ENCODE measurements at regions not wholly inside any gene's neighbourhood (a gene's known extent, or its start where the extent isn't known, plus 50 kb on each side); places are given as distances from the start of the nearest gene placed in this dataset.

- no peak overlapping the region for H3K4me3 Mint-ChIP-seq
- no peaks in the 10 kb centered on the region for H3K36me3 Mint-ChIP-seq
- H3K9me3 Mint-ChIP-seq, result peaks cover 0 to 21% (median 3%) of the 10 kb centered on the region in 6 donors
- no peaks in the 10 kb centered on the region for H3K4me1 Mint-ChIP-seq
- peaks cover 0 to 2% (median 0%) of the 10 kb centered on the region in 3 donors for H3K27me3 Mint-ChIP-seq (ENCODE audit: low read depth in 3 of 3)
- no peak for DNase-seq
- no peak overlapping the region for H3K27ac Mint-ChIP-seq
Observed at GRCh38 chr5:13412040-13412595, 532.4 kb downstream of the DNAH5 start.

DNA sequence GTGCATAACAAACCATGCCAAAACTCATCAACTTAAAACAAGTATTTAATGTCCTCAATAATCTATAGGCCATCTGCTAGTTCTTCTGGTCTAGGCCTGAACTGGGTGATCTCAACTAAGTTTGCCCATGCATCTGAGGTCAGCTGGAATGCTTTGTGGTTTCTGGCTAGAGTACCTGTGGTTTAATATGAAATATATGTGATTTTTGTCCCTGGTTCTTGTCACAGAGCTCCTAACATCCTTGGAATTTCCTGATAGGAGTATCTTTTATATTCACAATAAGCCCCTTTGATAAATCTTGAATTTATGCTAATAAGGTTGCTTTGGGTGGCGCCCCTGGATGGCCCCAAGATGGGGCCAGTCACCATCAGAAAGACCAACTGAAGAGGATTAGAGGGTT, 535.9 kb downstream of the DNAH5 start:
- Mint-ChIP-seq H3K27ac (no peak overlapping the region), H3K36me3 (no peaks in the 10 kb centered on the region), H3K4me1 (no peaks in the 10 kb centered on the region), H3K27me3 (ENCODE audit: low read depth in 3 of 3) (peaks cover 0 to 2% (median 0%) of the 10 kb centered on the region in 3 donors), H3K9me3 (peaks cover 0 to 16% (median 0%) of the 10 kb centered on the region in 6 donors), H3K4me3 (no peak overlapping the region)
- DNase-seq, result no peak

DNA sequence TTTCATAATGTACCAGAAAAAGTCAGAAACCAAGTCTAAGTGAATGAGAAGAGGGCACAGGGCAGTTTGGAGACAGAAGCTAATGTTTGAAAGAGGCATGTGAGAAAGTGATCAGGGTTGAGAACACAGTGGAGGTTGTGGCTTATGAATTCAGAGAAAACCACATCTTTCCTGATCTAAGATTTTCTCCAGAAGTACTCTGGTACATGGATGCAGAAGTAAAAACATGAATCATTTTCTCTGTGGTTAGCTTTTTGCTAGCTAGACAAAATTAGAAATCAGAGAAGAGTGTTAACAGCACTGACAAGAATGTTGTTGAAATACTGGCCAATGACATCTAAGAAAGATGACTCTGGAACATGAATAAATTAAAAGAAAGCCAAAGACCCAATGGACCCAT, 541.1 kb downstream of the DNAH5 start:
- no peak overlapping the region for H3K4me3 Mint-ChIP-seq
- peaks cover 0 to 7% (median 0%) of the 10 kb centered on the region in 6 donors for H3K9me3 Mint-ChIP-seq
- no peak overlapping the region for H3K27ac Mint-ChIP-seq
- H3K36me3 Mint-ChIP-seq, result no peaks in the 10 kb centered on the region
- H3K27me3 Mint-ChIP-seq (ENCODE audit: low read depth in 3 of 3), result peaks cover 0 to 3% (median 3%) of the 10 kb centered on the region in 3 donors
- no peak for DNase-seq
- H3K4me1 Mint-ChIP-seq, result no peaks in the 10 kb centered on the region

DNA sequence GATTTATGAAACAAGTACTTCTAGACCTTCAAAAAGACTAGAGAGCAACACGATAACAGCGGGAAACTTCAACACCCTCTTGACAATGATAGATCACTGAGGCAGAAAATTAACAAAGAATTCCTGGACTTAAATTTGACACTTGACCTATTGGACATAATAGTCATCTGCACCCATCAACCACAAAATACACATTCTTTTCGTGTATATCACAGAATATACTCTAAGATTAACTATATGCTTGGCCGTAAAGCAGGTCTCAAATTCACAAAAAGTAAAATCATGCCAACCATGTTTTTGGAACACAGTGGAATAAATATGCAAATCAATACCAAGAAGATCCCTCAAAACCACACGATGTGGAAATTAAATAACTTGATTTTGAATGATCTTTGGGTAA, 559.4 kb downstream of the DNAH5 start:
- no peaks in the 10 kb centered on the region for H3K36me3 Mint-ChIP-seq
- no peaks in the 10 kb centered on the region for H3K27me3 Mint-ChIP-seq (ENCODE audit: low read depth in 3 of 3)
- no peak overlapping the region for H3K4me3 Mint-ChIP-seq
- no peaks in the 10 kb centered on the region for H3K4me1 Mint-ChIP-seq
- DNase-seq, result no peak
- H3K27ac Mint-ChIP-seq, result no peak overlapping the region
- H3K9me3 Mint-ChIP-seq, result peaks cover 2 to 25% (median 15%) of the 10 kb centered on the region in 6 donors

- Mint-ChIP-seq H3K36me3 (no peaks in the 10 kb centered on the region), H3K27me3 (ENCODE audit: low read depth in 3 of 3) (no peaks in the 10 kb centered on the region), H3K9me3 (peaks cover 2 to 25% (median 14%) of the 10 kb centered on the region in 6 donors), H3K4me3 (no peak overlapping the region), H3K4me1 (no peaks in the 10 kb centered on the region), H3K27ac (no peak overlapping the region)
- no peak for DNase-seq
Observed at GRCh38 chr5:13382232-13382631, 562.3 kb downstream of the DNAH5 start.

DNA sequence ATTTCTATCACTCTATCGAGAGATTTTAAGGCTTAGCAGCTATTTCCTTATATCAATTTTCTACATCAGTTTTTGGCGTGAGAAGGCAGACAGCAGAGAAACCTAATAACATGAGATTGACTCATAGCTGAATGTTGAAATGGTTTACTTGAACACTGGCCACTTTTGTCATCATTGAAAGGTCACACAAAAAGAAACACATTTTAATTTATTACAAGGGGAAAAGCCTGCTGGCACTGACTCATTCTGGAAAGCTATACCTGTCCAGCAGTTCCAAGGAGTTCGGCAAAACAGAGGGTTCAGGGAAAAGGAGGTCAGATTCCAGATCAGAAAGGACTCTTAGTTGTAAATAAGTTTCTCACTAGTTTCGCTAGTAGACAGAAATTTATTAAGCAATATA, 566.4 kb downstream of the DNAH5 start:
- peaks cover 0 to 11% (median 4%) of the 10 kb centered on the region in 6 donors for H3K9me3 Mint-ChIP-seq
- H3K4me3 Mint-ChIP-seq, result no peak overlapping the region
- no peak for DNase-seq
- H3K27me3 Mint-ChIP-seq (ENCODE audit: low read depth in 3 of 3), result no peaks in the 10 kb centered on the region
- no peak overlapping the region for H3K27ac Mint-ChIP-seq
- no peaks in the 10 kb centered on the region for H3K4me1 Mint-ChIP-seq
- H3K36me3 Mint-ChIP-seq, result no peaks in the 10 kb centered on the region

DNA sequence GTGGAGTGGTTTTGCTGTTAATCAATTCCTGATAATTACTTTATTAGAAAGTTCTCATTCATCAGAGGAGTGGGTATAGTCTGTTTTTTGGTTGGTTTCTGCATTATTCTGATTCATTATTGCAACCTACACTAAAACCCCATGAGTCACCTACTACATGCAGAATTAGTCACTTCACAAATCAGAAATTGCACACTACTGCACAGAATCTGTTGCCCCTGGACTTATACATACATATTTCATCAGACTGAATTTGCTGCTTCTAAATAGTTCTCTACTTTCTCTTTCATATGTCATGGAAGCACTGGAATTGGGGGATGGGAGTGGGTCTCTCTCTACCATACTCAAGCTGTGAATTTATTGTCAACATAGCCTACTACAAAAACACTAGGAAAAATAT, 585.1 kb downstream of the DNAH5 start:
- no peak overlapping the region for H3K4me3 Mint-ChIP-seq
- peaks cover 0 to 11% (median 7%) of the 10 kb centered on the region in 6 donors for H3K9me3 Mint-ChIP-seq
- no peaks in the 10 kb centered on the region for H3K36me3 Mint-ChIP-seq
- H3K27me3 Mint-ChIP-seq (ENCODE audit: low read depth in 3 of 3), result no peaks in the 10 kb centered on the region
- no peak overlapping the region for H3K27ac Mint-ChIP-seq
- DNase-seq, result no peak
- H3K4me1 Mint-ChIP-seq, result no peaks in the 10 kb centered on the region

DNA sequence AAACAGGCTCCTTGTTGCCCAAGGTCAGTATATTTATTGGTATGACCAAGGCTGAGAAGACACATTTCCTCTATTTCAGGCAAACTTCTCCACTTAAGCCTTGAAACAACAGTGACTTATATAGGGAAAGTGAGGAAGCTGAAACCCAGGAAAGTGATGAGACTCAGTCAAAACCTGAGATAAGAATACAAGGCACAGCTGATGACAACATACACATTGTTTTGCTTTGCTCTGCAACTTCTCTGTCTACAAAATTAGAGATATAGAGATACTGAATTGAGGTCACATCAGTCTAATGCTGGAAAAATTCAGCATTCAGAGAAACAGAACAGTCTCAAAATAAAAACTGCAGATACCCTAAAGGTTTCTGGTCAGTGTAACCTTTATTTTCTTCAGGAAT, 586.1 kb downstream of the DNAH5 start:
- Mint-ChIP-seq H3K9me3 (peaks cover 0 to 11% (median 8%) of the 10 kb centered on the region in 6 donors), H3K27me3 (ENCODE audit: low read depth in 3 of 3) (no peaks in the 10 kb centered on the region), H3K4me3 (no peak overlapping the region)

GRCh38 chr5:13357929-13358328, 586.6 kb downstream of the DNAH5 start:
- H3K4me1 Mint-ChIP-seq, result no peaks in the 10 kb centered on the region
- H3K27ac Mint-ChIP-seq, result no peak overlapping the region
- peaks cover 0 to 11% (median 8%) of the 10 kb centered on the region in 6 donors for H3K9me3 Mint-ChIP-seq
- H3K36me3 Mint-ChIP-seq, result no peaks in the 10 kb centered on the region
- H3K27me3 Mint-ChIP-seq (ENCODE audit: low read depth in 3 of 3), result no peaks in the 10 kb centered on the region
- H3K4me3 Mint-ChIP-seq, result no peak overlapping the region
- no peak for DNase-seq

More for the DNA sequence above, 586.1 kb downstream of the DNAH5 start:
- H3K36me3 Mint-ChIP-seq, result no peaks in the 10 kb centered on the region
- no peak for DNase-seq
- no peaks in the 10 kb centered on the region for H3K4me1 Mint-ChIP-seq
- H3K27ac Mint-ChIP-seq, result no peak overlapping the region

DNA sequence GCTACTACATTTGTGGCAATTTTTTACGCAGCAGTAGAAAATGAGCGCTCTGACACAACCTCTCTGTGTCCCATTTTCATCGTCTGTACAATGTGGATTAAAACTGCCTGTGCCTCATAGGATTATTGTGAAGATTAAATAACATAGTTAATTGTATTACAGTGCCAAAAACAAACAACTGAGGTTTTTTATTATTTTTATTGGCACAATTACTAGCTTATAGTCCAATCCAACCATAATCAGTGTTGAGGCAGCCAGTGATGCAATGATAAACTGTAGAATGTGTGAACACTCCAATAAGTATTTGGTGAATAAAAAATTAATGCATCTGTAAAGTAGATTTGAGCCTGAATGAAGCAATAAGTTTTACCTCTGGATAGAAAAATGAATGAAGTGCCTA, 588.3 kb downstream of the DNAH5 start:
- DNase-seq, result no peak
- Mint-ChIP-seq H3K4me1 (no peaks in the 10 kb centered on the region), H3K9me3 (peaks cover 0 to 8% (median 4%) of the 10 kb centered on the region in 6 donors), H3K4me3 (no peak overlapping the region), H3K27me3 (ENCODE audit: low read depth in 3 of 3) (no peaks in the 10 kb centered on the region), H3K27ac (no peak overlapping the region), H3K36me3 (no peaks in the 10 kb centered on the region)

DNA sequence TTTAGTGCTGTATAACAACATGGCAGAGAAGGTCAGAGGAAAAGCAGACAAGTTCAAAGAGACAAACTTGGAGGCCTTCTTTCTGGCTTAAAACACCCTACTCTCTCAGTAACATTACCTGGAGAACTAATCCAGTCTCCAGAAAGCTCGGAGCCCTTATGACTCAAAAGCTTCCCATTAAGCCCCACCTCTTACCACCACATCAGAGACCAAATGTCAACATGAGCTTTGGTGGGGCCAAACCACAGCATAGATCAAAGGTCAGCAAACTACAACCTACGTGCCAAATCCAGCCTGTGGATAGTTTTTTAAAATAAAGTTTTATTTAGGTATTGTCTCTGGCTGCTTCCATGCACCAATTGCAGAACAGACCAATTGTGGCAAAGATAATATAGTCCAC, 589.9 kb downstream of the DNAH5 start:
- DNase-seq, result no peak
- no peak overlapping the region for H3K27ac Mint-ChIP-seq
- no peaks in the 10 kb centered on the region for H3K27me3 Mint-ChIP-seq (ENCODE audit: low read depth in 3 of 3)
- no peaks in the 10 kb centered on the region for H3K36me3 Mint-ChIP-seq
- H3K4me3 Mint-ChIP-seq, result no peak overlapping the region
- H3K4me1 Mint-ChIP-seq, result no peaks in the 10 kb centered on the region
- peaks cover 0 to 6% (median under 1%) of the 10 kb centered on the region in 6 donors for H3K9me3 Mint-ChIP-seq

DNA sequence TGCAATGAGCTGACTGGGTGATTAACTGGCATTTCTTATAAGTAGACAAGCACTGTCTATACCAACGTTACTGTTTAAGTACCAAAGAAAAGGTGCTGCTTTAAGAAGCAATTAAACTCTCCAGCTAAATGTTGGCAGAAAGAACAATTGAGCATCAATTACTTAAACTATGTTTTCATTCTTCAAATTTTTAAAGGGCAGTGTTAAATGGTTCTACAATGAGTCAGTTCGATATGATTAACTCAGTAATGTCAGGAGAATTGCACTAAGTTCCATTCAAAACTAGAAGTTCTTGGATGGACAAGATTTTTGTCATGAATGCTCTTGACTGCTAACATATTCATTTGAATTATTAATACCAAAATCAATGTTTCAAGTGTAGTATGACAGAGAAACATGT, 593.7 kb downstream of the DNAH5 start:
- Mint-ChIP-seq H3K27me3 (ENCODE audit: low read depth in 3 of 3) (no peaks in the 10 kb centered on the region), H3K36me3 (no peaks in the 10 kb centered on the region), H3K4me3 (no peak overlapping the region), H3K4me1 (no peaks in the 10 kb centered on the region), H3K9me3 (peaks cover 0 to 6% (median 4%) of the 10 kb centered on the region in 6 donors), H3K27ac (no peak overlapping the region)
- DNase-seq, result no peak

DNA sequence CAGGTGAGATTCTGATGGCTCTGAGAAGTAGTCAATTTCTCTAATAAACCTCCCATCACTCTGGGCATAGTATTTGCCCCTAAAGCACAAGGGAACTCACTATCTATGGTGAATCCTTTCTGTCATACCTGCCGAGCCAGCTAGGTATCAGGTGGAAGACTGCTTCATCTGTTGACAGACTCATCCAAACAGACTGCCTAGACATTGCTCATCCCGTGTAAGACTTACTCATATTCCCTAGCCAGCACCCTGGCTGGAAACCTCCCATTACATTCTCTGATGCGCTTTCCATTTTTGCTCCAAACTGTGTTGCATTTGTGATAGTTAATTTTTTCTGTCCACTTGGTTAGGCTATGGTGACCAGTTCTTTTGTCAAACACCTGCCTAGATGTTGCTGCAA, 595.9 kb downstream of the DNAH5 start:
- Mint-ChIP-seq H3K4me3 (no peak overlapping the region), H3K27ac (no peak overlapping the region), H3K9me3 (peaks cover 0 to 12% (median 3%) of the 10 kb centered on the region in 6 donors), H3K4me1 (no peaks in the 10 kb centered on the region), H3K36me3 (no peaks in the 10 kb centered on the region), H3K27me3 (ENCODE audit: low read depth in 3 of 3) (peaks cover 0 to 1% (median 0%) of the 10 kb centered on the region in 3 donors)
- no peak for DNase-seq

- no peaks in the 10 kb centered on the region for H3K4me1 Mint-ChIP-seq
- H3K9me3 Mint-ChIP-seq, result peaks cover 0 to 27% (median 9%) of the 10 kb centered on the region in 6 donors
- peaks cover 0 to 4% (median 0%) of the 10 kb centered on the region in 3 donors for H3K36me3 Mint-ChIP-seq
- no peak for DNase-seq
- H3K4me3 Mint-ChIP-seq, result no peak overlapping the region
- H3K27ac Mint-ChIP-seq, result no peak overlapping the region
- H3K27me3 Mint-ChIP-seq (ENCODE audit: low read depth in 3 of 3), result peaks cover 0 to 1% (median 0%) of the 10 kb centered on the region in 3 donors
Observed at GRCh38 chr5:13346401-13346800, 598.1 kb downstream of the DNAH5 start.

DNA sequence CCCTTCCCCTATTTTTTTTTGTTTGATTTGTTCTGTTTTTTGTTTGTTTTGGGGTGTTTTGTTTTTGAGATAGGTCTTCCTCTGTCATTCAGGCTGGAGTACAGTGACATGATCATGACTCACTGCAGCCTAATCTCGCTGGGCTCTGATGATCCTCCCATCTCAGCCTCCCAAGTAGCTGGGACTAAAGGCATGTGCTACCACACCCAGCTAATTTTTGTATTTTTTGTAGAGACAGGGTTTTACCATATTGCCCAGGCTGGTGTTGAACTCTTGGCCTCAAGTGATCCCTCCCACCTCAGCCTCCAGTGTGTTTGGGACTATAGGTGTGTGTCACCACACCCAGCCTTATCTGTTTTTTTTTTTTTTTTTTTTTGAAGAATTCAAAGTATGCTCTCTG, 605.4 kb downstream of the DNAH5 start:
- peaks cover 2 to 30% (median 12%) of the 10 kb centered on the region in 6 donors for H3K9me3 Mint-ChIP-seq
- peaks cover 0 to 4% (median 0%) of the 10 kb centered on the region in 3 donors for H3K36me3 Mint-ChIP-seq
- no peak for DNase-seq
- H3K27me3 Mint-ChIP-seq (ENCODE audit: low read depth in 3 of 3), result peaks cover 0 to 3% (median 3%) of the 10 kb centered on the region in 3 donors
- H3K4me1 Mint-ChIP-seq, result no peaks in the 10 kb centered on the region
- H3K4me3 Mint-ChIP-seq, result no peak overlapping the region
- H3K27ac Mint-ChIP-seq, result no peak overlapping the region
